SKM-1 (cell line): ENCODE measurements at regions not wholly inside any gene's neighbourhood (a gene's known extent, or its start where the extent isn't known, plus 50 kb on each side); places are given as distances from the start of the nearest gene placed in this dataset.

Experiments used
- DNase-seq: peaks from one replicate; lab custom pipeline; 2025; ENCODE audit not compliant: unreplicated experiment; lab: John Stamatoyannopoulos, UW

- DNase-seq = no peak
These were observed 100.1 kb downstream of the HRH4 start for GRCh38 chr18:24560511-24560981.

GRCh38 chr18:24561369-24561965, 101.0 kb downstream of the HRH4 start:
- DNase-seq = no peak

- peak; percentile 82 for DNase-seq
These were observed 106.8 kb downstream of the HRH4 start for GRCh38 chr18:24567199-24567598.

GRCh38 chr18:24570716-24571115, 110.3 kb downstream of the HRH4 start:
- no peak for DNase-seq

GRCh38 chr18:24582771-24583170, 122.3 kb downstream of the HRH4 start:
- no peak for DNase-seq

GRCh38 chr18:24584205-24584604, 123.8 kb downstream of the HRH4 start:
- no peak for DNase-seq

GRCh38 chr18:24584813-24585212, 124.4 kb downstream of the HRH4 start:
- DNase-seq = no peak

- no peak for DNase-seq
These were observed 125.6 kb downstream of the HRH4 start for GRCh38 chr18:24585996-24586566.

GRCh38 chr18:24586662-24587360, 126.4 kb downstream of the HRH4 start:
- DNase-seq = no peak

GRCh38 chr18:24588440-24588839, 128.0 kb downstream of the HRH4 start:
- DNase-seq = no peak

- no peak for DNase-seq
These were observed 130.5 kb downstream of the HRH4 start for GRCh38 chr18:24590946-24591345.

GRCh38 chr18:24593401-24593800, 133.0 kb downstream of the HRH4 start:
- no peak for DNase-seq

GRCh38 chr18:24593886-24594285, 133.4 kb downstream of the HRH4 start:
- no peak for DNase-seq

- DNase-seq = no peak
These were observed 135.2 kb downstream of the HRH4 start for GRCh38 chr18:24595561-24596031.

GRCh38 chr18:24600076-24600654, 139.7 kb downstream of the HRH4 start:
- no peak for DNase-seq

- DNase-seq = no peak
These were observed 141.1 kb downstream of the HRH4 start for GRCh38 chr18:24601585-24601984.

- no peak for DNase-seq
These were observed 141.8 kb downstream of the HRH4 start for GRCh38 chr18:24602201-24602600.

GRCh38 chr18:24603151-24603550, 142.7 kb downstream of the HRH4 start:
- DNase-seq = no peak

- DNase-seq = no peak
These were observed 145.0 kb downstream of the HRH4 start for GRCh38 chr18:24605444-24605843.

- DNase-seq = no peak
These were observed 148.8 kb downstream of the HRH4 start for GRCh38 chr18:24609254-24609653.

- no peak for DNase-seq
These were observed 150.6 kb downstream of the HRH4 start for GRCh38 chr18:24611075-24611474.
